AG20443 (cell line): ENCODE measurements at regions not wholly inside any gene's neighbourhood (a gene's known extent, or its start where the extent isn't known, plus 50 kb on each side); places are given as distances from the start of the nearest gene placed in this dataset.

ENCODE experiments used
- DNase-seq: peaks from one replicate; pipeline ENCODE4 v3.0.0; 2012; ENCODE audit warnings: low spot score, mixed read lengths

DNA sequence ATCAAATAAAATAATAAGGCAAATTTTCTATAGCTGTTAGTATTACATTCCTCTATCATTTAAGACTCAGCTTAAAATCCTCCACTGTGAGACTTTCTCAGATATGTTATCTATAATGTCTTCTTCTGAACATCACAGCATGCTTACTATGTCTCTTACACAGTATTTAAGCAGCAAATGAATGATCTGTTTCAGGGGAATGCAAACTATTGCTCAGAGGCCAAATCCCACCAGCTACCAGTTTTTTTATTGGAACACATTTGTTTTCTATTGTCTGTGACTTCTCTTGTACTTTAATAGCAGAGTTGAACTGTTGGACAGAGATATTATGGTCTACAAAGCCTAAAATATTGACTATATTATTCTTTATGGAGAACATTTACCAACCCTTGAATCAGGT is 59.6 kb downstream of the C3orf38 start:
- DNase-seq, result no peak

DNA sequence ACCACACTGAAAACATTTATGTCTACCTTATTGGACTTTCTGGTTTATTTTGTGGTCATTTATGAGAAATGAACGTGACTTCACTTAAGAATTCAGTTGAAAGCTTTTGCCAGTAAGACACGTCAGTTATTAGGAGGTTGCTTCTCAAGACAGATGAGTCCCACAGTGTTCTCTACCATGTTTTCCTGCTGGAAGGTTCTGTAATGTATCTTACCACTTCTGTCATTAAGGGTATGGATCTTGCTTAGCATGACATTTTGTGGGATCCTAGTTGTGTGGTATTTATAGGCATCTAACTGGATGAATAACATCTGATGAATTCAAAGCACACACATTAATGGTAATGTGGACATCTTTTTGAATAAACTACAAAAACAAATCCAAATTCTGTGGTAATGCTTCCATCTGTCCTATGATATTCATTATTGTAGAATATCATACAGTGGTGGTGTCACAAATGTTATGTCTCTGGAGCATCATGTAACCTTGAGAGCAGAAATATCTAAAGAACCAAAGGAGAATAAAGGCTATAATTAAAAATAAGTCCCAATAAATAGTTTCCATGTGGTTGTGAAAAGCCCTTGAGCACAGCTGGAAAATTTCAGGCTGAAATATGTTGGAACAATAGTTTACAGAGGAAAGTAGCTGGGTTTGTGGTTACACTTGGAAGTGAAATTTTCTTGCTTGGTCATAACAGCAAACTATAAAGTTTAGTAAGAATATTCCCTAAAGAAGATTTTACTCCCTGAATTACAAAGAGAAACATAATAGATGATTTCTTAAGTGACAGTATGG is 61.5 kb downstream of the C3orf38 start:
- DNase-seq, result no peak

DNA sequence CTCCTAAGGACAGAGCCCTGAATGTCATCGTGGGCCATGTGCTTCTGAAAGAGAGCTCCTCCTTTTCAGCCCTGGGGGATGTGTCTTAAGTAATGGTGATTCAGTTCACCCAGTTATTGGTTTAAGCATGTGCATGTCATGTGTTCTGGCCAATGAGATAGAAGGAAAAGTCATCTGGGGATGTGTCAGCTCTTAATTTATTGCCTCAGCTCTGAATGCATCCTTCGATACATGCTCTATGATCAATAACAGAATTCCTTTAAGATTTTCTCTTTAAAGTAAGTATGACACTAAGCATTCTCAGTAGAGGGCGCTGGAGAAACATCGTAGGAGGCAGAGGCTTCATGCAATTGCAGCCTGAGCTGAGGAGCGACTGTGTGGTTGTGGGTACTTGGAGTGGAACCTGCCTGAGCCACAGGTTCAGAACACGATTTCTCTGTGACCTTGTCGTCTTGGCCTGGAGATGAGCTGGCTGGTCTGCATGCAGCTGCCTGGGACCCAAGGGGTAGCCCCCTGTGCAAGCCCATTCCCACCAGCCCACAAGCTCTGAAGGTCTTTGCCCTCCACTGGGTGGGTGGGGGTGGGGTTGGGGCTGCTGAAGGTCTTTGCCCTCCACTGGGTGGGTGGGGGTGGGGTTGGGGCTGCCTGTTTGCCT is 69.5 kb downstream of the C3orf38 start:
- DNase-seq, result peak; percentile 66

DNA sequence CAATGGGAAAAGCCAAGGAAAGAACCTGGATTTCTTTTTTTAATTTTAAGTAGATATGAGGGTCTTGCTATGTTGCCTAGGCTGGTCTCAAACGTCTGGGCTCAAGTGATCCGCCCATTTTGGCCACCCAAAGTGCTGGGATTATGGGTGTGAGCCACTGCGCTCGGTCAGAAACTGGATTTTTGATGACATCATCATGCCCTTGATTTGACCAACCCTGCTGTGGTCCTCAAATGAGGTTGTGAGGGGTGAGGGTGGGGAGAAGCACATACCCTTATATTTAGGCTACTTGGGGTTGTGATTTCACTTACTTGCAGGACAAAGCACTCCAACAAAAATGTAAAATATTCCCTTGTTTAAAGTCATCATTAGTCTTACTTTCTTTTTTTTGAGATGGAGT is 70.4 kb downstream of the C3orf38 start:
- DNase-seq, result no peak

DNA sequence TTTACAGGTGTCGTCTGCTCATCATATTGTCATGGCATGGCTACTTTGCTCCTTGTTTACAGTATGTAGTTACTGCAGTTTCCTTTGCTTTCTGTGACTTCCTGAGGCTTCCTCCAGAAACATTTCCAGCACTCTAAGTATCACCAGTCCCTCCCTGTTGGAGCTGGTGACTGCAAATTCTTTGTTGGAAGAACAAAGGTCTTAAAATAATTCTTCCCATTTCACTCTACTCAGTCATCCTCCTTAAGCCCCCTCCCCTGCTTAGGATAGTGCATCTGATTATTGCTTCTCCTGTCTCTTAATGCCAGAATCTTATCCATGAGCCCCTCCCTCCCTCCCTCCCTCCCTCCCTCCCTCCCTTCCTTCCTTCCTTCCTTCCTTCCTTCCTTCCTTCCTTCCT is 72.0 kb downstream of the C3orf38 start:
- no peak for DNase-seq

DNA sequence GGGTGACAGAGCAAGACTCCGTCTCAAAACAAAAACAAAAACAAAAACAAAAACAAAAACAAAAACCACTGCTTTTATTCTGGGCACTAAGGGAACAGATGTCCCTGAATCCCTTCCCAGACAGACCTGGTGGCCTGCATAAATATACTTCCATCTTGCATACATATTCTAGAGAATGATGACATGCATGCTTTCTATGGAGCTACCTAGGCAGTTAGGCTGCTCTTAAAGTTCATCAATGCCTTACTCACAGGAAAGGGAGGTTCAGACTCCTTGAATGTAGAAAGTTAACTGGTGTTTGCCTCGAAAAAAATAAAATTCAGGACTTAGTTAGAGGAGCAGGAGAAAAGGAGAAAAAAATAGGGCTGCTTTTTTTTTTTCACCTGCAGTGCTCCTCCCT is 72.6 kb downstream of the C3orf38 start:
- DNase-seq, result no peak

DNA sequence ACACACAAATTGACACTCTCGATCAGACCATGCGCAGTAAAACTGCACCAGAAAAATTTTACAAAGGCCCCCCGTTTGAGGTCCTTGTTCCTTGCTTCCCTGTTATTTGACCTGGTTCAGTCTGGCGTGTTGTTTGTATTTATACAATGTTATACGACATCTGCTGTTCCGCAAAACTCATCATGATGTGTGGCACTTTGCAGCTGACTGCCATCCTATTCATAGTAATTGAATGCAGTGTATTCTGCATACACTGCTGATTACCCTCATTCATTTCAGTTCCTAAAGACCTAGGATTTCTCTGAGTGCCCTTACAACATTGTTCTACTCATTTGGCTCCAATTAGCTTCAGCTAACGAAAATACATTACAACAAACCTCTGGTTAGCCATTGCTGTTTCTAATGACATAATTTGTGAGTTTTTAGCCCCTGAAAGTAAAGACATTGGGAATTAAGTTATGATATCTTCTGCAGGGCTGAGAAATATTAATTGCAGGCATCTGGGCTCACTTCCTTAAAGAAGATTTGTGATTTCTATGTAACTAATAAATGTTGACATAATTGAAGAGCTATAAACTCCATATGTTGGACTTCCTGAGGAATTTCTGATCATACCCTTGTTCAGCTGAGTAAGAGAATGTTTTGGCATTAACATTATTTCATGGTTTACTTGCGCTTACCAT is 75.7 kb downstream of the C3orf38 start:
- DNase-seq, result no peak

DNA sequence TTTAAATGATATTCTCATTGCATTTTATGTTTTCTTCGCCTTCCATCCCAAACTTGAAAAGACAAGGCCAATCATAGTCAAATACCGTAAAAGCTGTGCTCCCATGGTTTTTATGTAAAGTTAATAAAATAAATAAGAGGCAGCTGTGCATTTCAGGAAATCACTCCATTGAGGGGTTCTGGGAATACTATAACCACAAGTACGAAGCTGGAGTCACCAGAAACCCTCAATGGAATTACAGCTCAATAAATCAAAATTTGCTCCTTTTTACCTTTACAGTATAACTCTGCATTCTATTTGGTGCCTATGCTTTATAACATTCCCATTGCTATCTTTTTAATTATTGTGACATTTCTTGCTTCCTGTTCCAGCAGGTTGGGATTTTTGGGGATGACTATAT is 77.2 kb downstream of the C3orf38 start:
- DNase-seq, result no peak

DNA sequence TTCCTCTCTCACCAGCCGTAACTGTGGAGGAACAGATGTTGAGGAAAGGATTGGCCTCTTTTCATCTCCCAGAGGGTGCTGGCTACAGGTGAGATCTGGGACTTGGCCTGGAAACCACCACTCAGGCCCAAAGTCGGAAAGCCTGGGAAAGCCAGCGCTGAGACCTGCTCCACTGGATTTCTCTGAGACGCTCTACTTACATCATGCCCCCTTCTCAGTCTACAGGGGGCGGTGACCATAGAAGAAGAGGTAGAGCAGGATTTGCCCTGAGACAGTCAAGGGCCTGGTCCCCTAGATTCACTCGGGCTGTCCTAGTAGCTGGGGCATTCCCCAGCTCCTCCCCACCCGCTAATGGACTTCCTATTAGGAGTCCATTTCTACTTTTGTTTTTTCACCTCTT is 80.9 kb downstream of the C3orf38 start:
- DNase-seq, result no peak

DNA sequence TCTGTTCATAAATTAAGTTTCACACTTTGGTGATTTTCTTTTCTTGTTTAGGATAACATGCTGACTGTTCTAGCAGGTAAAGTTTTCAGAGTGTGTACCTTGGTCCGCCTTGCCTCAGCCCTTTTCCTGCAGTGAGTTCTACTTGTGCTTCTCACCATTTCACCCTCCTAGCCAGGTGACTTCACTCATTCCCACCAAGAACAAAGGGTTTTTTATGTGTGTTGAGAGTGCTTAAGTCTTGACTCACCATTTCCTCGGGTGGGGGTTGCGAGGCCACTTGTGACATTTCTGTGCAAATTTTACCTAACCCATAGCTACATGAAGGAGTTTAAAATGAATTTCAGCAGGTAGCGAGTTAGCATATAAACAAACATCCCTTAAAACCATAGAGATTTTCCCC is 81.4 kb downstream of the C3orf38 start:
- DNase-seq, result no peak

DNA sequence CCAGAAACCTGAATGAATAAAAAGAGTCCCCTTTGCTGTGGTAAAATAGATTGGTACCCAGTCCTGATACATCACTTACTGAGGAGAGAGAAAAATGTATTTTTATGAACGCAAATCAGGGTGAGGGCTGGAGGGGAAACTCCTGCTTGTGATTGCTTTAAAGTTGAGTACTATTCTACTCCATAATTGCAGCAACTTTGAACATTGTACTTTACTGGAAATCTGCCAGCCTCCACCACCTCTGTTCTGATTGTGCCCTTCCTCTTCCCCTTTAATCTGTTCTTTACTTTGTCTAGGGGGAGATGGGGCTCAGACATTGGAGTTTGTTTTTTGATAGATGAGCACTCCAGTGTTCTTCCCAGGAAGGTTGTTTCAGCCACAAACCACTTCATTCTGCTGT is 81.9 kb downstream of the C3orf38 start:
- DNase-seq, result no peak

DNA sequence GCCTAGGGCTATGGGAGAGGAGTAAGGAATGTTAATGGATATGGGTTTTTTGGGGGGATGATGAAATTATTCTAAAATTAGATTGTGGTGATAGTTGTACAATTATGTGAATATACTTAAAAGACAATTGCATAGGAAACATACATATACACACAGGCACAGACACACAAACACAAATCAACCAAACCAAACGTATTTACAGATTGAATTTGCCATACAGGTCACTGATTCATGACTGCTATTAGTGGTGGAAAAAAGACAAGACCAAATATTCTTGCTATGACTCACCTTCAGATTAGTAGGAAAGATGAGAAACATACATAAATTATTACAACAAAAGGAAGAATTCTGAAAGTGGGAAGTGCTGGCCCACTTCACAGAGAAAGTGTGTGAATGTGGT is 85.3 kb downstream of the C3orf38 start:
- DNase-seq, result no peak

DNA sequence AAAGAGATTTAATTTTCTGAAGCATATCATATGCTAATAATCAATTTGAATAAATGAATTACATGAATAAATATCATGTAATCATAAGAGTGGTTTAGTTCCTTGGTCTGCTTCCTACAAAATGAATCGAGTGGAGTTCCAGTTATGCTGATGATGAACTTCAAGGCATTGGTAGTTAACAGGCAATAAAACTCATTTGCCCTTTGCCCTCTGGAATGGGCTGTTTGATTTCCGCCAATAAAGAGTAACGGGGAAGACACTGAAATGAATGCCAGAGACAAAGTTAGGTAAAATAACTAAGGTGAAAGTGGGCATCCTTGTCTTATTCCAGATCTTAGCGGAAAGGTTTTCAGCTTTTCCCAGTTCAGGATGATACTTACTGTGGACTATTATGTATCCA is 90.1 kb downstream of the C3orf38 start:
- no peak for DNase-seq

DNA sequence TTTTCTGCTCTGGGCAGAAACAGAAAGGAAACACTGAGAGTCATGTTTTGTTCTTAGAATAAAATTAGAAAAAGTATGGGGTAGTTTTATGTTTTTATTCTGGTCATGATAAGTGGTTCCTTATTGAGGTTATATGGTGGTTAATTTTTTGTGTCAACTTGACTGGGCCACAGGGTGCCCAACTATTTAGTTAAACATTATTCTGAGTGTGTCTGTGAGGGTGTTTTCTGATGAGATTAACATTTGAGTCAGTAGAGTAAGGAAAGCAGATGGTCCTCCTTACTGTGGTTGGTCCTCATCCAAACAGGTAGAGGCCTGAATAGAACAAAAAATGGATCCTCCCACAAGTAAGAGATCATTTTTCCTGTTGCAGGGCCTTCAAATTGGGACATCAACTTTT is 98.9 kb downstream of the C3orf38 start:
- no peak for DNase-seq

DNA sequence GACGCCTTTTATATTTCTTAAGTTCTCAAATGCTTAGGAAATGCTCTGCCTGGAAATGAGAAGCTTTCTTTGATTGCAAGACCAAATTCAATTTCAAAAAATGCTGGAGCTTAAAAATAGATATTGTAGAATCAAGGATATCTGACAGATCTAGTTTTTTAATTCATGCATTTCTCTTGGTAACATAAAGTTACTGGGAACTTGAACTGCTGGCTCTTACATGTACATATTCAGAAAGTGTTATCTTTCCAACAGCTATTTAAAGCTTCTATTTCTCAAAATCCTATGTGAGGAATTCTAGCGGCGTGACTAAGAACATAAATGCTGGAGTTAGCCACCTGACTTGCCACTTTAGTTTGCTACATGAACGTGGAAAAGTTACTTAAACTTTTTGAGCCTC is 109.3 kb downstream of the C3orf38 start:
- DNase-seq, result no peak

DNA sequence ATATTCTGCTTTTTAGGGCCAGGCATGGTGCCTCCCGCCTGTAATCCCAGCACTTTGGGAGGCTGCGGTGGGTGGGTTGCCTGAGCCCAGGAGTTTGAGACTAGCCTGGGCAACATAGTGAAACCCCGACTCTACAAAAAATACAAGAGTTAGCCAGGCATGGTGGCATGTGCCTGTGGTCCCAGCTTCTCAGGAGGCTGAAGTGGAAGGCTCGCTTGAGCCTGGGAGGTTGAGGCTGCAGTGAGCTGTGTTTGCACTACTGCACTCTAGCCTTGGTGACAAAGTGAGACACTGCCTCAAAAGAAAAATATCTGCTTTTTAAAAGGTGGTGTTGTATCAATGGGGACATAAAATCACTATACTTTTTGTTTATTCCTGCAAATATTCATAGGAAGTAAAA is 112.8 kb downstream of the C3orf38 start:
- no peak for DNase-seq

DNA sequence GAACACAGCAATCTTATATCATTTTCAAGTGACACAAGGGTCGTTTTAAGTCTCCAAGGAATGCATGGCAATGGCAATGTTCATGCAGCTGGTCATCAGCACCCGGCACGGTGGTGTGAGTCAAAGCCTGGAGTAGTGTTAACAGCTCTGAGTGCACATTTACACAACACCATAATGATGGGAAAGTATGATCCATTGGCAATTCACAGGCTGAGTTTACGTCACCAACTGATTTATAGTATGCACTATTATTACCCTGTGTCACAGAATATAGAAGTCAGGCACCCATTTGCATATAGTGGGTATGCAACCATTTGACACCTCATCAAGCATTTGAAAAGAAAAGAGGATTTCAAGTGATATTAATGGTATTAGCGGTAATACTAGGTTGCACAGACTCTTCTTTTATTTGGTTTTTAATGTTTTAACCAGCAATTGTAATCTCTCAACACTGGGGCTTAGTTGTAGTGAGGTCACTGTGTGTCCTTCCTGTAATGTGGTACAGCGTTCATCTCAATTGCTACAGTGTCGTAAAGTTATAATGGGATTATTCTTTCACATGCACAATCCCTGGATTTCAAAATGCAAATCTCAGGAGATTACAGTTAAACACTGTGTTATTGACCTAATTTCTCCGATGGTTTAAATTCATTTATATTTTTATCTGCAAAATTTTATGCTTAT is 113.8 kb downstream of the C3orf38 start:
- DNase-seq, result no peak

DNA sequence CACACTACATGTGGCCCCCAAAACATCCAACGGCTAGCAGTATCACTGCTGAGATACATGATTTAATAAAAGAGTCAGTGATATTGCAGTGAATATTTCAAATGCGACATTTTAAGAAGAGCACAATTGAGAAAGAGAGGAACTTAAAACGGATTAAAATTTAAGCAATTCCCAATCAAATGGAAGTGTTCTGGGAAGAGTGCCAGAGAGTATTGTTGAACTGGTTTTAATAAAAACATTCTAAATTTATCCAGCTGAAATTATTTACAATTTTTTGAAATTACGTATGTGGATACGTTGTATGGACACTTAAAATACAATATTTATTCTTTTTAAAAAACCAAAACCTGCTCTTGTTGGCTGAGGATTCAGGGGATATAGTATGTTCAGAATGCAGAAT is 117.7 kb downstream of the C3orf38 start:
- no peak for DNase-seq

DNA sequence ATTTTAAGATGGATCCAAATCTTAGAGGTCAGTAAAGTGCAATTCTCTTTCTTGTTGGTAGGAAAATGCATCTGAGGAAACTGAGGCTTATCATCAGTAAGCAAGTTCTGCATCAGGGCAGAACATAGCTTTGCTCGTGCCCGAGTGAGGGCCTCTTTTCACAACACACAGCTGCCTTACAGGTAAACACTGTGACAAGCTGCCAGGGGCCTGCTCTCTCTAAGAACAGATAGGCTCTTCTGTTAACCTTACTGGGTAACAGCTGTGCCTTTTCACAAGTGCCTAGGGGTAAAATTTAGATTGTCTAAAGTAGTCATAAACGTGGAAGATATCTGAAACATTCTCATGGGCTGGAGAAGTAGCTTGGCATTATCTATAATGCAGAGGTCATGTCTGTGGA is 118.1 kb downstream of the C3orf38 start:
- DNase-seq, result no peak

DNA sequence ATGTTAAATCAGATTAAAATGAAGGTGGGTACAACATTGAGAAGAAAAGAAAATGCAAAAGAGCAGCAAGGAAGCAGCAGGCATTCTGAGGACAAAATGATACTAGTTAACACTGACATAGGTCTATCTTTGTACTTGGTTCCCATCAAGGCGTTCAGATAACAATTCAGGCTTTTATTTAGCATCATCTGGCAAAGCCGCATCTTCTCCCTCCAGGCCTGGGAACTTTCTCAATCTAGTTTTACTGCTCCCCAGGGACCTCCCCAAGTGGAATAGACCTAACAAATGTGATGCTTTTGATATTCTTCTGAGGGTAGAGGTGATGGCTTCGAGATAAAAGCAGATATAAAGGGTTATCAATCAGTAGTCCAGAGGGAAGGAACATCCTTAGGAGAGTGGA is 130.6 kb downstream of the C3orf38 start:
- no peak for DNase-seq

DNA sequence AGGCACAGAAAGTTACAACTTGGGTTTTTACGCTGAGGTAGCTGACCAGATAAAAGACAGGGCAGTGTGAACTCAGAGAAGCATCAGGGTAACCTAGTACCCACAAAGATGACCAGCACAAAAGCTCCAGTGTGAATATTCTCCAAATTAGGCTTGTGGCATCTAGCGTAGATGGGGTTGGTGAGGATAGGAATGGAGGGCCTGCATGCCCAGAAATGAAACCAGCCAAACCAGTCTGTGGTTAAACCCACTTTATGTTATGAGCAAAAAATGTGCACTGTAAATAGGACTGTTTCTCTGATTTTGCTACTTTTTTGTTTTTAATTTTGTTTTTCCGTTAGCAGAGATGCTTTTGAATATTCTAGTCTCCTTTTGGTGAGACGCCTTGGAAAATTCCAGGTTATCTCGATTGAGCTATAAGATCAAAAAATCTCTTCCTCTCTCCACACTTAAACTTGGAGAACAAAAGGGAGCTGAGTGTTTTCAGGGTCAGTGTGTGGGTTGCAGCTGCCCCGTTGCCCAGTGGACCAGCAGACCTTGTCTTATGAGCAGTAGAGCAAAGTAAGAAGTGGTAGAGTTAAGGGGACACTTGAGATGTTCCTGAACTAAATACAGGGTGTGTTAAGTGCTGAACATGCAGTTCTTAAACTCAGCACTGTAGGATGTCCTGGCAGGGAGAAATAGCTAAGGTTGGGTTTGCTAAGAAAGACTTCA is 132.9 kb downstream of the C3orf38 start:
- DNase-seq, result no peak

DNA sequence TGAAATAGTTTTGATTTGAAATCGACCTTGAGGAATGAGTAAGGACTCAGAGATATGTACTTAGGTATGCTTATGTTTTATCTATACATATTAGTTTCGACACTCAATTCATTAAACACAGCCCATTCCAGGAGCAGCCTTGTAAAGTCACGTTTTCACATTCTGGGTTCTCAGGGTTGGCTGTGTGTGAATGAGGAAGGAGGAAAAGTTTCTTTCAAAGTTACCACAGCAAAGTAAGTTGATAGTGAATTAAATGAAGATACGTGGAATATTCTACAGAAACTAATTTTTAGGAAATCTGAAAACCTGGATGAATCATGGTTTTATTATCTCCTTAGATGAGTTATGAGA is 133.5 kb downstream of the C3orf38 start:
- DNase-seq, result no peak
